DND-41 (cell line): ENCODE measurements at regions not wholly inside any gene's neighbourhood (a gene's known extent, or its start where the extent isn't known, plus 50 kb on each side); places are given as distances from the start of the nearest gene placed in this dataset.

Experiments
- CTCF ChIP-seq: IDR thresholded peaks from 2 replicates; pipeline ENCODE4 v1.5.1; 2012; ENCODE audit warnings: borderline replicate concordance, low read length, moderate library complexity, mild to moderate bottlenecking; ENCODE audit not compliant: poor library complexity, severe bottlenecking; ENCODE audit errors: extremely low read depth
- EZH2 ChIP-seq: IDR thresholded peaks from 3 replicates; pipeline ENCODE4 v1.6.1; 2012; ENCODE audit warnings: borderline replicate concordance, low read depth, mild to moderate bottlenecking, moderate library complexity, low read length, inconsistent platforms; ENCODE audit not compliant: severe bottlenecking

- TF ChIP-seq CTCF = no peak
- TF ChIP-seq EZH2 = no peak
Observed at GRCh38 chr1:29811727-29812407, 575.5 kb downstream of the PTPRU start.
